ENCODE measurements at regions not wholly inside any gene's neighbourhood (a gene's known extent, or its start where the extent isn't known, plus 50 kb on each side); places are given as distances from the start of the nearest gene placed in this dataset.

DNA sequence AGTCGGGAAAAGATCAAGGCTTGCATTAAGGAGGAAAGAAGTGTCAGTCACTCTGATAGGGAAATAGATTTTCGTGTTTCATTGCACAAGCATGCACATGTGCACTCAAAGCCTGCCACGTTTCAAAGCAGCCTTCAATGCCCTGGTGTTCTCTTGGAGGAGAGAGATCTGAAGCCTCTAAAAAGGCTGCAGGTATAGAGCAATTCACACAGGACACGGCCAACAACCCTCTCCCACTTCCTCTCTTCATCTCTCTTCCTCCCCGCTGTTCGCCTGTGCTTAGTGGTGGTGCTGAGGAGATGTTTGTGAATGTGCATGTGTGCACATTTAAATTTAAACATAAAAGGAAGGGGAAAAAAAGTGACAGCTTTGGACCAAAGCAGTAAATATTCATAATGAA, 117.7 kb downstream of the NUF2 start:
- no peak overlapping the region for H3K27ac ChIP-seq
- H3K9me3 ChIP-seq: no peaks in the 10 kb centered on the region
- no peak for DNase-seq (ENCODE audit: low spot score in 2 of 2)
- TF ChIP-seq POLR2A (IDR thresholded peaks at IDR 0.05) (no peak), POLR2AphosphoS5 (IDR thresholded peaks at IDR 0.05) (no peak)
- TF ChIP-seq, protein P1, sequence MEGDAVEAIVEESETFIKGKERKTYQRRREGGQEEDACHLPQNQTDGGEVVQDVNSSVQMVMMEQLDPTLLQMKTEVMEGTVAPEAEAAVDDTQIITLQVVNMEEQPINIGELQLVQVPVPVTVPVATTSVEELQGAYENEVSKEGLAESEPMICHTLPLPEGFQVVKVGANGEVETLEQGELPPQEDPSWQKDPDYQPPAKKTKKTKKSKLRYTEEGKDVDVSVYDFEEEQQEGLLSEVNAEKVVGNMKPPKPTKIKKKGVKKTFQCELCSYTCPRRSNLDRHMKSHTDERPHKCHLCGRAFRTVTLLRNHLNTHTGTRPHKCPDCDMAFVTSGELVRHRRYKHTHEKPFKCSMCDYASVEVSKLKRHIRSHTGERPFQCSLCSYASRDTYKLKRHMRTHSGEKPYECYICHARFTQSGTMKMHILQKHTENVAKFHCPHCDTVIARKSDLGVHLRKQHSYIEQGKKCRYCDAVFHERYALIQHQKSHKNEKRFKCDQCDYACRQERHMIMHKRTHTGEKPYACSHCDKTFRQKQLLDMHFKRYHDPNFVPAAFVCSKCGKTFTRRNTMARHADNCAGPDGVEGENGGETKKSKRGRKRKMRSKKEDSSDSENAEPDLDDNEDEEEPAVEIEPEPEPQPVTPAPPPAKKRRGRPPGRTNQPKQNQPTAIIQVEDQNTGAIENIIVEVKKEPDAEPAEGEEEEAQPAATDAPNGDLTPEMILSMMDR (IDR thresholded peaks at IDR 0.05): no peak
- no peaks in the 10 kb centered on the region for H3K36me3 ChIP-seq
- H3K4me1 ChIP-seq: no peaks in the 10 kb centered on the region
- H3K4me3 ChIP-seq: no peak overlapping the region
- no peaks in the 10 kb centered on the region for H3K27me3 ChIP-seq
- intact Hi-C loops (cut with DNase I; ENCODE audit: low total_unique reads): no loop called here

DNA sequence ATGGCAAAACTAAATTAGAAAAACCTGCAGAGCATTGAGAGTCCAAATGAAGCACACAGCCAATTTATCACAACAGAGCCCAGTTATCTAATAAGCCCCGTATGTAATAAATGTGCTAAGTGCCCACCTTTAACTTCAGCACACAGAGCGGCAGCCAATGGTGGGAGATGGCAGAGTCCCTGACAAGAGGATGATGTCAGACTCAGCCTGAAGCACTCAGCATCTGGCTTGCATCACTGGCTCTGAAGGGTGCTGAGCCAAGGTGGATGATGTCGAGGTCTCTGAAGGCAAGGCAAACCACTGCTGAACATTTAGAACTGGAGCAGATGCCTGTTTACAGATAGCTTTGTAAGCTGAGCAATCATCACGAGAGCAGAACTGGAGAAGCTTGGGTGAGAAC, 118.3 kb downstream of the NUF2 start:
- Histone ChIP-seq H3K4me3 (no peak overlapping the region), H3K9me3 (no peaks in the 10 kb centered on the region), H3K4me1 (no peaks in the 10 kb centered on the region), H3K27ac (no peak overlapping the region), H3K36me3 (no peaks in the 10 kb centered on the region), H3K27me3 (no peaks in the 10 kb centered on the region)
- DNase-seq (ENCODE audit: low spot score in 2 of 2): no peak
- TF ChIP-seq, protein P1 (IDR thresholded peaks at IDR 0.05): no peak
- TF ChIP-seq POLR2AphosphoS5 (IDR thresholded peaks at IDR 0.05): peak in 1 of 3 donors; percentile 29
- intact Hi-C loops (cut with DNase I; ENCODE audit: low total_unique reads): no loop called here

DNA sequence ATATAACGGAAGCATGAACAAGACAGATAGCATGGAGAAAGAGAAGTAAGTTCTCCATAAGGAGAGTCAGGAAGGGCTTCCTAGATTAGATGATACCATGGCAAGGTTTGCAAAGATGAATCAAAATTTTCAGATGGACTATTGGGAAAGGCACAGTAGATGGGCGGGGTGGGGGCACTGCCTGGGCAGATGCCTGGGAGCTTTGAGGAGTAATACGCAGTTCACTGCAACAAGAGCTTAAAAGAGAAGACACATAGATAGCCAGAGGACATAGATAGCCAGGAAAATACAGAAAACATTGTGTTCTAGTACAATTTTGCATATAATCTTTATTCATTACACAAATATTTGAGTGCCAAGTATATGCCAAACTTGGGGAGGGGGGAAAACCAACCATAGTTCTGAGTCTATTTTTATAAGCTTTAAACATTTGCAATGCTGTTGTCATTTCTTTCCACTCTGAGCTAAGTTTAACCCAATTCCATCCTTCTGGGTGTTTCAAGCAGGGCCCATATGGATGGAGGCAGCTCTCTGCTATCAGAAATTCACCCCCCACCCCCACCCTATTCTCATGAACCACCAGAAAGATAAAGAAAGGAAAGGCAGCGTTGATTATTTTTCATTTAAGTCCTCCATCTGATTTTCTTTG, 120.6 kb downstream of the NUF2 start:
- no peak overlapping the region for H3K27ac ChIP-seq
- intact Hi-C loops (cut with DNase I; ENCODE audit: low total_unique reads): no loop called here
- TF ChIP-seq POLR2AphosphoS5 (IDR thresholded peaks at IDR 0.05) (no peak), POLR2A (IDR thresholded peaks at IDR 0.05) (no peak)
- TF ChIP-seq, protein P1 (IDR thresholded peaks at IDR 0.05): no peak
- no peaks in the 10 kb centered on the region for H3K4me1 ChIP-seq
- no peak for DNase-seq (ENCODE audit: low spot score in 2 of 2)
- no peaks in the 10 kb centered on the region for H3K27me3 ChIP-seq
- H3K9me3 ChIP-seq: no peaks in the 10 kb centered on the region
- H3K36me3 ChIP-seq: no peaks in the 10 kb centered on the region
- H3K4me3 ChIP-seq: no peak overlapping the region

DNA sequence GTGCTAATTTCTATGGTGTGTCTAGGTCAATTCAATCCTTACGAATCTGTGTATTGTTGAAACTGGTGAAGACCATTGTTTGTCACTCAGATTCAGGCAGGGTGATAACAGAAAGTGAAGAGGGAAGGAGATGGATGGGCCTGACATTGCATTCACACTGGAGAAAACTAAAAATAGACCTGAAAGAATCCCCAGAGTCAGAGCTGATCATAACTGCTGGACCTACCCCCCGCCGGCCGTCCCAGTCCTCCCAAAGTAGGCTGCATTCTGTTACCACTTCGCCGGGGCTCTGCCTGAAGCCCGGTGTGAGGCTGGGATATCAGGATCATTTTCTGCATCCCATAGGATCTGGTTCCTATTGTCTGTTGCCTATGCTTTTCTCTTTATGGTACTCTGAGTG, 121.1 kb downstream of the NUF2 start:
- Histone ChIP-seq H3K9me3 (no peaks in the 10 kb centered on the region), H3K27ac (no peak overlapping the region), H3K4me1 (no peaks in the 10 kb centered on the region), H3K27me3 (no peaks in the 10 kb centered on the region), H3K4me3 (no peak overlapping the region), H3K36me3 (no peaks in the 10 kb centered on the region)
- intact Hi-C loops (cut with DNase I; ENCODE audit: low total_unique reads): no loop called here
- no peak for DNase-seq (ENCODE audit: low spot score in 2 of 2)
- TF ChIP-seq POLR2A (IDR thresholded peaks at IDR 0.05): no peak
- no peak for TF ChIP-seq POLR2AphosphoS5 (IDR thresholded peaks at IDR 0.05)
- TF ChIP-seq, protein P1 (IDR thresholded peaks at IDR 0.05): no peak

DNA sequence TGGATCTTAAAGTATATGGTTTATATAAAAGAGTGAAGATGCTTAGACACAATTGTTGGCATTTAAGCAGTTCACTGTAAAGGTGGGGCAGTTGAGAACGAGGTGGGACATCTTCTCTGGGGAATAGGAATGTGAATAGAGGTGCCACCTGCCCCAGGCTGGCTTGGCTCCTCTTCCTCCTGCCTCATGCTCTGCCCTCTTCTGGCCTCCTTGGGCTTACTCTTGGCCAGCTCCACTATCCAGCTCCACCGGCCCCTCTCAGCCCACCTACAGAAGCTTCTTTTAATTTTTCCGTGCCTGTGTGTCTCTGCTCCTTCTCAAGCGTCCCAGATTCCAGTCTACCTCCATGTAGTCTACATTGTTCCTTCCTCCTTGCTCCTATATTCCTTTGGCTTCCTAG, 122.1 kb downstream of the NUF2 start:
- Histone ChIP-seq H3K4me3 (no peak overlapping the region), H3K9me3 (no peaks in the 10 kb centered on the region), H3K27ac (no peak overlapping the region), H3K27me3 (no peaks in the 10 kb centered on the region), H3K36me3 (no peaks in the 10 kb centered on the region), H3K4me1 (no peaks in the 10 kb centered on the region)
- DNase-seq (ENCODE audit: low spot score in 2 of 2): no peak
- TF ChIP-seq POLR2A (IDR thresholded peaks at IDR 0.05): no peak
- no peak for TF ChIP-seq POLR2AphosphoS5 (IDR thresholded peaks at IDR 0.05)
- TF ChIP-seq, protein P1 (IDR thresholded peaks at IDR 0.05): no peak
- intact Hi-C loops (cut with DNase I; ENCODE audit: low total_unique reads): no loop called here
